ENCODE measurements at regions not wholly inside any gene's neighbourhood (a gene's known extent, or its start where the extent isn't known, plus 50 kb on each side); places are given as distances from the start of the nearest gene placed in this dataset.

- DNase-seq (ENCODE audit: low read depth), result no peak
Measured at GRCh38 chr12:131603939-131604795, 106.7 kb upstream of the SFSWAP start.

GRCh38 chr12:131604859-131605258, 106.0 kb upstream of the SFSWAP start:
- no peak for DNase-seq (ENCODE audit: low read depth)

DNA sequence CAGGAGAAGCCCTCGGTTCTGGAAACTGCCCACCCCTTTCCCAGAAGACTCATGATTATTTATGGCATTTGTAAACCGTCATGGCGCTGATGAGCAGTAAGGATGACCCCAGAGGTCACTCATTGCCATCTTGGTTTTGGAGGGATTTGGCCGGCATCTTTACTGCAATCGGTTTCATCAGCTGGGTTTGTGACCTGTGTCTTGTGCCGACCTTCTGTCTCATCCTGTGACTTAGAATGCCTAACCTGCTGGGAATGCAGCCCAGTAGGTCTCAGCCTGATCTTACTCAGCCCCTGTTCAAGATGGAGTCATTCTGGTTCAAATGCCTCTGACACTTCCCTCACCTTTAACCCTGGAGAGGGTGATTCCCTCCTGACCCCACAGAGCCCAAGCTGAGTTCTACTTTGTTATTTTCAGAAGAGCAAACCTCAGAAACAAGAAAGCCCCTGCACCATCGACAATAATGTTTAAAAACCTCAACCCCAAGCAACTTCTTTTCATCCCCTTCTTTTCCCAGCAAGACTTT, 105.5 kb upstream of the SFSWAP start:
- no peak for DNase-seq (ENCODE audit: low read depth)

- no peak for DNase-seq (ENCODE audit: low read depth)
Measured at GRCh38 chr12:131606218-131606901, 104.5 kb upstream of the SFSWAP start.

GRCh38 chr12:131607658-131608447, 103.0 kb upstream of the SFSWAP start:
- no peak for DNase-seq (ENCODE audit: low read depth)

GRCh38 chr12:131608740-131609690, 101.9 kb upstream of the SFSWAP start:
- peak; percentile 30 for DNase-seq (ENCODE audit: low read depth)

GRCh38 chr12:131609762-131610161, 101.1 kb upstream of the SFSWAP start:
- DNase-seq (ENCODE audit: low read depth), result no peak

GRCh38 chr12:131610181-131610580, 100.7 kb upstream of the SFSWAP start:
- DNase-seq (ENCODE audit: low read depth), result no peak

- no peak for DNase-seq (ENCODE audit: low read depth)
Measured at GRCh38 chr12:131610891-131611290, 100.0 kb upstream of the SFSWAP start.

- DNase-seq (ENCODE audit: low read depth), result no peak
Measured at GRCh38 chr12:131611416-131612091, 99.3 kb upstream of the SFSWAP start.

GRCh38 chr12:131612092-131612755, 98.7 kb upstream of the SFSWAP start:
- no peak for DNase-seq (ENCODE audit: low read depth)

DNA sequence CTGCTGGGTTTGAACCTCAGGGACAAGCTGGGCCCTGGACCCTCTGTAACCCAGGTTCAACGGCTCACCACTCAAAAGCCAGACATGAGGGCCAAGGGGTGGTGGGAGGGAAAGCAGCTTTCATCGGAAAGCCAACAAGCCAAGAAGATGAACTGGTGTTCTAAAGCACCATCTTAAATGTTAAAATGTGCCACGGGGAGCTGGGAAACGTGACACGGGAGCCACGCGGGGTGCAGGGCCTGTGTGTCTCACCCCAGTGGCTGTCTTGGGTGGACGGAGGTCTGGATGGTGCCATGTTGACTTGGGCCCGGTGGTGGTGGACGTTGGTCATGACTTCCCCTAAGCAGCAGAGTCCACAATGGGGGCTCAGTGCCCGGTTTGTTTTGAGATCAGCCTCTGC, 97.7 kb upstream of the SFSWAP start:
- no peak for DNase-seq (ENCODE audit: low read depth)

GRCh38 chr12:131613678-131614077, 97.2 kb upstream of the SFSWAP start:
- DNase-seq (ENCODE audit: low read depth), result no peak

GRCh38 chr12:131615326-131616042, 95.4 kb upstream of the SFSWAP start:
- DNase-seq (ENCODE audit: low read depth), result no peak

DNA sequence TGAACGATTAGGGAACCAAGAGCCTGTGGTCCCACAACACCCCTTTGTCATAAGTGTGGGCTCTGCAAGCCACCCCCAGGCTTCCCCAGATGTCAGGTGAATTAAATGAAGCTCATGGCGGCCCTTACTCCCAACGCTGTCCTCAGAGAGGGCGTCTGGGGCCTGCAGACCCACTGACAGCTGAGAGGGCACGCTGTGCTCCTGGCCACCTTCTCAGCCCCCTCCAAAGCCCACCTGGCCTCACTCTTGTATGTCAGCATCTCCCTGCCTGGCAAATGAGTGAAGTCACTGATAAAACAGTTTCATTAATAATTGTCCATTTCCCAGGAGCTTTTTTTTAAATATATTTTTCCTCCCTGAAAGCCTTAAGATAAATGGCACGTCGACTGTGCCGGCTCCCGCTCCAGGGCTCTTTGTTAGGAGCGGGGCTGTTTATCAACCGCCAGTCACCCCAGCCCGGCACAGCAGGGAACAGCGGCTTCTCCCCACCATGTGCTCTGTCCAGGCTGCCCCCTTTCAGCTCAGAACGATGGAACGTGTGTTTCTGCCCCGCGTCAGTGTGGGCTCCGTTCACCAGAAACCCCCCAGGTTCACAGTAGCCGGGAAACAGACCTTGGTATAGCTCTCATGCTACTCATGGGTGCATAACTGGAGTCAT, 94.7 kb upstream of the SFSWAP start:
- no peak for DNase-seq (ENCODE audit: low read depth)

DNA sequence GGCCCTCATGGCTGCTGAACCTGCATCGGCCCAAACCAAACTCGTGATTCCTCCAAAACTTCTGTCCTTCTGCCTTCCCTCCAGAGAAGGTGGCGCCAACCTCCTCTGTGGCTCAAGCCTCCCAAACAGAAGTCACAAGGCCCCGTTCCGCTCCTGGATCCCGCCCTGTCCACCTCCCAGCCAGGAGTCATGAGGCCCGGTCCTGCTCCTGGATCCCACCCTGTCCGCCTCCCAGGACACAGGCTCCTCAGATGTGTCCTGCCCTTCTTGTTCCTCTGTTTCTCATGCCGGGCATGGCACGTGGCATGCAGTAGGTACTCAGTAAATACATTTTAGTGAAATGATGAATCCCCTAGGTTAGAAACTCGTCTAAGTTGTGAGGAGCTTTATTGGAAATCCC, 94.2 kb upstream of the SFSWAP start:
- DNase-seq (ENCODE audit: low read depth), result no peak

DNA sequence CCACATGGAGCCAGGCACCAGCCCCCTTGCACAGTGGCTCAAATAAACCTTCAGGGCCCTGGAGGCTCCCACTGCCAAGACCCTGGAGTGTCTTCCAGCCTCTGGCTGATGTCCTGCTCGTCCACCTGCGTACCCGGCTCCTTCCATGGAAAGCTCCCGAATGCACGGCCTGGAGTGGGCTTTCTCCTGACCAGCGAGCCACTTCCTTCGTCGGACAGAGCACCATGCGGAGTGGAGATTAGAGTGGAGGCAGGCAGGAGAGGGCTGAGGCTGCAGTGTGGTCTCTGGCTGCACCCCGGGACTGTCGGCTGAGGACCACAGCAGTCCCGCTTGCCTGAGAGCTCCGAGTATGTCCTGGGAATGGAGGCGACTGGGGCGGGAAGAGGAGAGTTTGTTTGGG, 93.7 kb upstream of the SFSWAP start:
- no peak for DNase-seq (ENCODE audit: low read depth)

DNA sequence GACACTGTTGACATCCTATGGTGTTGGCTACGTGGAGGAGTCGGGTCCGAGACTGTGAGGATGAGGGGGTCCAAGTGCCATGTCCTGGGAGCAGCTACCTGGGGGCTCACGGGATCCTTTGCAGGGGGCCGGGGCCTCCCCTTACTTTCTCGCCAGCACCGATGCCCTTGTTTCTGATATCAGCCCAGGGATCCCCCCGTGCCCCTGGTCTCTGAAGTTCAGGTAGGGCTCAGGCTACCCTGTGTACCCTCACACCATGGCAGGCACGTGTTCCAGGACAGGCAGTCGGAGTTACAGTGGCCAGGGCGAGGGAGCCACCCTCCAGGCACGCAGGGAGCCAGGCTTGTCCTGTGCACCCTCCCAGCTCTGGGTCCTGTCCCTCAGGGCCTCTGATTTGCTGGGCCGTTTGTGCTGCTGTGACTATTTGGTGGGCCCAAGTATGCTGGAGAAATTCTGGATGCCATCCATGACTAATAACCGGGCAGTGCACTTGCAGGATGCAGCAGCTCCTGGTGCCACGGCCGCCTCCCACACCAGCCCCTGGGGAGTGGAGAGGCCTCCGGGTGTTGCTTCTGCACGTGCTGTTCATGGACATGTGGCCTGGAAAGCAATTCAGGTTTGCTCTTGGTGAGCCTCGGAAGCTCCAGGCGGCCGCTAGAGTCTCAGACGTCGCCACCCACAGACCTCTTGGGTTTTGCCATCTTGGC, 93.1 kb upstream of the SFSWAP start:
- DNase-seq (ENCODE audit: low read depth), result no peak
